Stimulated activated naive CD8-positive, alpha-beta T cell treated with anti-CD3 and anti-CD28 coated beads, Interleukin-15, Interleukin-2, amounts not matched to agents 100 U/mL and 50 U/mL, for 24 hours (primary cell): ENCODE measurements at regions not wholly inside any gene's neighbourhood (a gene's known extent, or its start where the extent isn't known, plus 50 kb on each side); places are given as distances from the start of the nearest gene placed in this dataset.

Experiments used
- ATAC-seq: fragments of 150-1000 bp; cut with Tn5 transposase; one replicate; pipeline ENCODE4 v1.10.0; 2021
- DNase-seq: peaks from one replicate; pipeline ENCODE4 v3.0.0; 2021

- DNase-seq (no peak), ATAC-seq (no peak)
Measured at GRCh38 chr20:6956056-6956455, 188.6 kb downstream of the BMP2 start.

DNA sequence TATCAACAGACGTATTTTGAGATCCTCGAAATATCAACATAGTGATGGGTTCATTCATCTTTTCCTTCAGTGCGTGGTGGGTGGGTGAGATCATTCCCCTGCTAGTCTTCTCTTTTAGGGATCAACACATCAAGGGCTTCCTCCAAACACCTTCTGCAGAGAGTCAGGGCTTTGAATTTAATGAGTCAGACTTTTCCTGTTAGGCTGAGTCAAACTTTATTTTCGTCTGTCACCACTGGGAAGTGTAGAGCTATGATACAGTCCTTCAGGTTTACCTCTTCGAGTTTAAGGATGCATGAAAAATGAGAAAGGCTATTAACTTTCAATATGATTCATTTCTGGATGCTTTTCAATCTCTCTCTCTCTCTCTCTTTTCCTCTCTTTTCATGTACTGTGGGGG, 189.1 kb downstream of the BMP2 start:
- ATAC-seq (no peak), DNase-seq (no peak)

DNA sequence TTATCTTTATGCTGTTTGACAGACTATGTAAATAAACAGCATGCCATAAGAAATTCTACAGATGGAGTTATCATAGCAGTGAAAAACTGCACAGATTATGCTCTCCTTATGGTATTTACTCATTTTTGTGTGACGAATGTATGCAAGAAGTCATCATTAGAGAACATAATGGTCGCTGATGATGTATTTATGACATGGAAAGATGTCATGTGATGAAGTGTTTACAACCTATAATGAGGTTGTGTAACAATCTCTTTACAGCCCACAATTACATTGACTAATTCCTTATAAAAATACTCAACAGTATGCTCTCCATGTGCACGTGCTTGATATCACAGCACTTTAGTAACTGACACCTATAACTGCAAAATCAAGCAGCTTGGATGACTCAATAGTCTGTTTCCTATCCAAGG, 192.4 kb downstream of the BMP2 start:
- ATAC-seq (no peak), DNase-seq (no peak)

DNA sequence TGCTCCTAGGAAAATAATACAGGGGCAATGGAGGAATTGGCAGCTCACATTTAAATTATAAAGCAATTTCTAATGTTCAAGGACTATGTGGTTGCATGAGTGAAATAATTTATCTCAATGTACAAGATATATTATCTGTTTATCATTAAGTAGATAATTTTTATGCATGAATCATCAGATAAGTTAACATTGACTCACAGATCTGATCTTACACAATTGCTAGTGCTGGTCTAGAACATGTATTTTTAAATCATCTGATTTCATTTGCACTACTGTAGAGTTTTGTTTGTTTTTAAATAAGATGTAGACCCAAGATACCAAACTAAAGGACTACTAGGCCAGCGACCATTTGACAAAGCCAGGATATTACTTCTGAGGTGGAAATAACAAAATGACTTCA, 199.2 kb downstream of the BMP2 start:
- no peak for ATAC-seq

DNA sequence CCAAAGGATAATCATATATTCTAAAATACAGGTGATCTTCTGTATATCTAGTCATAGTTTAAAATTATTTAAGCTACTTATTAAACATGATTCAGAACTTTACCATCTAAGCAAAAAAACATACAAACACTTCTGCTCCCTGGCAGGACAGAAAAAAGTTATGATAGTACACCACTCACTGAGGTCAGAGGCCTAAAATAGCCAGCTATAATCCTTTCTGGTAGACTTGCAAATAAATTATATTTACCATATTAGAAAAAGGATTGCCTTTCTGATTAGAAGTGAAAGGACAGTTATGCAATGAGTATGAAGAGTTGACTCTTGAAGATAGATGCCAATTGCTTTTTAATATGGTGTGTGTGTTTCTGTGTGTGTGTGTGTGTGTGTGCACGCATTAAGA, 207.4 kb downstream of the BMP2 start:
- DNase-seq (no peak), ATAC-seq (no peak)

More for the DNA sequence above, 199.2 kb downstream of the BMP2 start:
- DNase-seq, result no peak

DNA sequence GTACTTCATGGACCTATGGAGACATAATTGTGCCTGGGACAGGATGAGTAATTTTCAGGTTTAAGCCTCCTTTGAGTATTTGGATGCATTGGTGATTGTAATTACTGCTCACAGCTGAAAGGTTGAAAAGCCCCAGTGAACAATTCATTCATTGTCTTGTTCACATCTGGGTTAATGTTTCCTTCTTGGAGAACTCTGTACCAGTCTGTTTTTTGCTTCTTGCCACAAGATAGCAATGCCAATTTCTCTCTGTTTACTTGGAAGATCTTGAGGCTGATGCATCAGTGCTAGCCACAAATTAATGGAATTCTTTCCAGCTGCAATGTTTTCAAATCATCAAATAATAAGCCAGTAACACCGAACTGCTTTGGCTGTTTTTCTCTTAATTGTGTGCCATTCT, 207.8 kb downstream of the BMP2 start:
- no peak for ATAC-seq
- DNase-seq, result no peak

- ATAC-seq, result no peak
- no peak for DNase-seq
Measured at GRCh38 chr20:6976106-6976900, 208.8 kb downstream of the BMP2 start.

GRCh38 chr20:6979621-6980020, 212.1 kb downstream of the BMP2 start:
- ATAC-seq (no peak), DNase-seq (no peak)

DNA sequence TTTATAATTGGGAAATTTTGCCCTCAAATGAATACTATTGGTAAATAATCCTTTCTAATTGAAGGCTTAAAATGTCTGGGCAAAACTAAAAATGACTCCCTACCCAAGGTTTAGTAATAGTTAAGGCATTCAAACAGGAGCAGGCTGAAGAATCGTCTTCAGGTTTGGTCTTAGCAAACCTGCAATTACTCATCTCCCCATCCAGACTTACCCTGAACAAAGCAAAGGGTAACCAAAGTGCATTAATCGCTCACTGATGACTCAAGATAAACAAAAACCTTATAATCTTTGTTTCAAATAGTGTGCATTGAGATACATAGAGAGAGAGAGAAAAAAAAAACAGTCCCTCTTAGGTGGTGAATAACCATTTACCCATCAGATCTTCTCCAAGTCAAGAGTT, 225.5 kb downstream of the BMP2 start:
- ATAC-seq (no peak), DNase-seq (no peak)

- DNase-seq (no peak), ATAC-seq (no peak)
Measured at GRCh38 chr20:6993511-6993910, 226.0 kb downstream of the BMP2 start.

GRCh38 chr20:6994452-6994851, 227.0 kb downstream of the BMP2 start:
- DNase-seq, result no peak
- no peak for ATAC-seq

DNA sequence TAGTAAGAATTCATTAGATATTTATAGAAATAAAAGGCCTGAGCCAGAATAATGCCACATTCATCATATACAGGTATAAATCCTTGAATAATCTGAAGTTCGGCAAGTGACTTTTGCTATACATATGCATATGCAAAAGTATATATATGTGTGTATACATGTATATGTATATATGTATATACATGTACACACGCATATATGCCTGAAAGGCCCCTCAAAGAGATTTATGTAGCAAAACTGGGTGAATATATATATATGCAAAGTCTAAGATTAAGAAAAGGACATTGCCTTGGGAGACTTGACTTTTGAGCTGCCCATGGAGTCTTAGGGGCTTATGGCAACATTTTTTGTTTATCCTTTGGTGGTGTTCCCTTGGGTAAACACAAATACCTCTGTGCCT, 231.4 kb downstream of the BMP2 start:
- DNase-seq (no peak), ATAC-seq (no peak)

DNA sequence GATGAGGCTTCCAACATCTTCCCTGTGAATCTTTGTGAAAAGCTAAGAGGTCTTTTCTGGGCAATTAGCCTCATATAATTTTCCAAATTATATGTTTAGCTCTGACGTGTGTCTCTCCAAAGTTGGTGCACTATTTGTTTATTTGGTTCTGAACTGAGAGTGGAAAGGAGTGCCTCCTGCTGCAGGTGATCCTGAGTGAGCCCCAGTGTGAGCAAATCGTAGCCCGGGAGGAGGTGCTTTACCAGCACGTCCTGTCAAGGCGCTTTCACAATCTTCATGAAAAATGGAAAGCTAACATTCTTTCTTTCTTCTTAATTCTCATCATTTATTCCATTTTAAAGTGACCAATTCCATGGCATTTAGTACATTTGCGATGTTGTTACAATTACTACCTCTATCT, 231.9 kb downstream of the BMP2 start:
- no peak for DNase-seq
- ATAC-seq, result no peak

DNA sequence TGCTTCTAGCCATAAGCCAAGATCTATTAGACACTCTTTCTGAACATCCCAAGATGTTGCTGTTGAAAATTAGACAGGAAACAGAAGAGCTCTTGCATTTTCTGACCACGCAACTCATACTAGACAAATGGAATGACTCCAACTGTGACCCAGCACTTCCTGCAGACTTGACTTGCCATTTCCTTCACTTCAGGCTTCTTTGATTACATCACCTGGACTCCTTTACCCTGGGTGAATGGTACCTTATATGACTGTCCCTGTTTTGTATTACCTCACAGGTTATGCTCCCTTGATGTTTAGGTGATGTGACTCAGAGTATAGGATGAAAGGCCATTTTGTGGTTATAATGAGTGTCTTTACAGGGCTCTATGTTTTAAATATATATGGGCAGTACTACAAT, 236.1 kb downstream of the BMP2 start:
- DNase-seq (no peak), ATAC-seq (no peak)

GRCh38 chr20:7004801-7005200, 237.3 kb downstream of the BMP2 start:
- DNase-seq, result no peak

DNA sequence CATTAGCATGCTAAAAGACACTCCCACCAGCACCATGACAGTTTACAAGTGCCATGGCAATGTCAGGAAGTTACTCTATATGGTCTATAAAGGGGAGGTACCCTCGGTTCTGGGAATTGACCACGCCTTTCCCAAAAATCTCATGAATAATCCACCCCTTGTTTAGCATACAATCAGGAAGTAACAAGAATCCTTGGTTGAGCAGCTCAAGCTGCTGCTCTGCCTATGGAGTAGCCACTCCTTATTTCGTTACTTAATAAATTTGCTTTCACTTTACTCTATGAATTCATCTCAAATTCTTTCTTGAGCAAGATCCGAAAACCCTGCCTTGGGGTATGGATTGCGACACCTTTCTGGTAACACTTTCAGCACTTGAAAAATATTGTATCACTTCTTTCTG, 243.0 kb downstream of the BMP2 start:
- ATAC-seq (no peak), DNase-seq (no peak)

More at GRCh38 chr20:7004801-7005200, 237.3 kb downstream of the BMP2 start:
- ATAC-seq, result no peak

- no peak for DNase-seq
- ATAC-seq, result no peak
Measured at GRCh38 chr20:7015257-7015656, 247.8 kb downstream of the BMP2 start.

GRCh38 chr20:7022597-7022996, 255.1 kb downstream of the BMP2 start:
- ATAC-seq (no peak), DNase-seq (no peak)

GRCh38 chr20:7025635-7026034, 258.1 kb downstream of the BMP2 start:
- ATAC-seq, result no peak
- DNase-seq, result no peak

GRCh38 chr20:7029019-7029418, 261.5 kb downstream of the BMP2 start:
- ATAC-seq, result no peak

GRCh38 chr20:7031222-7031621, 263.7 kb downstream of the BMP2 start:
- ATAC-seq, result no peak
- no peak for DNase-seq

More at GRCh38 chr20:7029019-7029418, 261.5 kb downstream of the BMP2 start:
- DNase-seq, result no peak

- ATAC-seq (no peak), DNase-seq (no peak)
Measured at GRCh38 chr20:7038029-7038428, 270.5 kb downstream of the BMP2 start.

DNA sequence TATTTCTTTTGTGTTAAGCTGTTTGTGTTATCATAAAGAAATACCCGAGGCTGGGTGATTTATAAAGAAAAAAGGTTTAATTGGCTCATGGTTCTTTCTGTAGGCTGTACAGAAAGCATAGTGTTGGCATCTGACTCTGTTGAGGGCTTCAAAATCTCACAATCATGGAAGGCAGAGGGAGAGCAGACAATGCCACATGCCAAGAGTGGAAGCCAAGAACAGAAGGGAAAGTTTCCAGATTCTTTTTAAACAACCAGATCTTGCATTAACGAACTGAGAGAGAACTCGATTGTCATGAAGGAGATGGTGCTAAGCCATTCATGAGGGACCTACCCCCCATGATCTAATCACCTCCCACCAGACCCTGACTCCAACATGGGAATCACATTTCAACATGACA, 290.1 kb downstream of the BMP2 start:
- ATAC-seq (no peak), DNase-seq (no peak)

DNA sequence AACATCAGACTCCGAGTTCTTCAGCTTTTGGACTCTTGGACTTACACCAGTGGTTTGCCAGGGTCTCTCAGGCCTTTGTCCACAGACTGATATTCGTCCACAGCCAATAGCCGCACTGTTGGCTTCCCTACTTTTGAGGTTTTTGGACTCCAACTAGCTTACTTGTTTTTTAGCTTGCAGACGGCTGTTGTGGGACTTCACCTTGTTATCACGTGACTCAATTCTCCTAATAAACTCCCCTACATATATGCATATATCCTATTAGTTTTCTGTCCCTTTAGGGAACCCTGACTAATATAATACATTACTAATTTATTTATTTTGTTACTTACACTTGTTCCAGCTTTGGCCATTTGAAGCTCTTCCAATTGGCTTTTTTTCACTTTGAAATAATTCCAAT, 311.3 kb downstream of the BMP2 start:
- ATAC-seq (no peak), DNase-seq (no peak)

- DNase-seq (no peak), ATAC-seq (no peak)
Measured at GRCh38 chr20:7080472-7080871, 313.0 kb downstream of the BMP2 start.
